HCT116 (cell line): ENCODE measurements at regions not wholly inside any gene's neighbourhood (a gene's known extent, or its start where the extent isn't known, plus 50 kb on each side); places are given as distances from the start of the nearest gene placed in this dataset.

ENCODE experiments used
- ATAC-seq: fragments of 200-7000 bp; cut with Tn5 transposase; 2 replicates; pipeline ENCODE4 v1.9.1; 2020; ENCODE audit warnings: mild to moderate bottlenecking, moderate library complexity
- BruUV-seq: library from RNA; stranded (reverse); fragments of 400-500 nt; replicated peaks from 2 replicates; lab custom pipeline; 2021; lab: Mats Ljungman, UMichigan
- CTCF ChIA-PET: fragments of 300-600 bp; sonication (Branson Sonifier 250); formaldehyde crosslinking; loops from one replicate; lab custom pipeline; 2021; ENCODE audit warnings: antibody characterized with exemption; lab: Charles Lee
- POLR2A ChIA-PET: fragments of 300-600, 350-600 bp; sonication (Branson Sonifier 250); formaldehyde crosslinking; loops from one replicate; lab custom pipeline; 2021; ENCODE audit warnings: antibody characterized with exemption; lab: Charles Lee
- RAD21 ChIA-PET, 2 experiments: fragments of 300-600 bp; sonication (Branson Sonifier 250); formaldehyde crosslinking; loops; one replicate each; lab custom pipeline; 2023; ENCODE audit warnings: low total read pairs in 2 of 2; ENCODE audit not compliant: uncharacterized antibody in 2 of 2, unreplicated experiment in 2 of 2, low non-redundant PET in 1 of 2; lab: Charles Lee
- DNase-seq: peaks from one replicate; pipeline ENCODE4 v3.0.0-alpha.2; 2010; ENCODE audit warnings: low read depth, low spot score
- H2AFZ ChIP-seq: fragments of 200-600 bp; shearing (Covaris generic), sonication (generic); 2 replicates; pipeline ENCODE4 v1.6.1; 2017; ENCODE audit warnings: low read depth, mixed run types, mixed read lengths, antibody characterized with exemption, low read length; ENCODE audit not compliant: poor library complexity, severe bottlenecking
- H3K27ac ChIP-seq: 2 replicates; pipeline ENCODE4 v1.5.1; 2012; ENCODE audit warnings: low read depth, low read length
- H3K27me3 ChIP-seq: fragments of 200-600 bp; sonication (generic); 2 replicates; pipeline ENCODE4 v1.6.1; 2016; ENCODE audit warnings: mixed run types, low read length, mixed read lengths; ENCODE audit not compliant: insufficient read depth
- H3K36me3 ChIP-seq, 2 experiments: fragments of 200-500 bp in 1 of 2; fragments of 200-600 bp in 1 of 2; sonication (Bioruptor generic) in 1 of 2; sonication (generic) in 1 of 2; 2 replicates each; pipeline versions ENCODE4 v1.5.1 to v1.6.1; 2014 to 2016; ENCODE audit warnings: low read length in 2 of 2, inconsistent platforms in 1 of 2, mixed read lengths in 1 of 2, mixed run types in 1 of 2; ENCODE audit not compliant: insufficient read depth in 2 of 2, control insufficient read depth in 1 of 2
- H3K4me1 ChIP-seq, 2 experiments: fragments of 200-600 bp in 1 of 2; sonication (generic) in 1 of 2; 2 replicates each; pipeline versions ENCODE4 v1.5.1 to v1.6.1; 2012 to 2017; ENCODE audit warnings: low read length in 2 of 2, inconsistent platforms in 1 of 2, mild to moderate bottlenecking in 1 of 2, mixed read lengths in 1 of 2, mixed run types in 1 of 2, moderate library complexity in 1 of 2; ENCODE audit not compliant: insufficient read depth in 2 of 2, control insufficient read depth in 1 of 2
- H3K4me2 ChIP-seq: fragments of 200-600 bp; sonication (generic); 2 replicates; pipeline ENCODE4 v1.6.1; 2017; ENCODE audit warnings: mixed run types, low read length, mixed read lengths
- H3K4me3 ChIP-seq, 2 experiments: fragments of 200-600 bp in 1 of 2; sonication (generic) in 1 of 2; replicated peaks in 1 of 2; 2 replicates each; pipeline ENCODE4 v1.5.1; 2011 to 2016; ENCODE audit warnings: low read length in 2 of 2, control low read depth in 1 of 2, low read depth in 1 of 2, mild to moderate bottlenecking in 1 of 2, mixed read lengths in 1 of 2, mixed run types in 1 of 2
- H3K79me2 ChIP-seq: fragments of 200-600 bp; sonication (generic); 2 replicates; pipeline ENCODE4 v1.6.1; 2017; ENCODE audit warnings: mild to moderate bottlenecking, mixed run types, low read length, moderate library complexity, mixed read lengths; ENCODE audit not compliant: insufficient read depth
- H3K9ac ChIP-seq: fragments of 200-600 bp; sonication (generic); 2 replicates; pipeline ENCODE4 v1.6.1; 2016; ENCODE audit warnings: low read length, mixed read lengths
- H3K9me2 ChIP-seq: fragments of 200-600 bp; sonication (generic), shearing (Covaris generic); 2 replicates; pipeline ENCODE4 v1.6.1; 2017; ENCODE audit warnings: mixed run types, mild to moderate bottlenecking, moderate library complexity; ENCODE audit not compliant: insufficient read depth
- H3K9me3 ChIP-seq, 2 experiments: fragments of 200-500 bp in 1 of 2; fragments of 200-600 bp in 1 of 2; sonication (Bioruptor generic) in 1 of 2; sonication (generic) in 1 of 2; 2 replicates each; pipeline ENCODE4 v1.6.1; 2014 to 2017; ENCODE audit warnings: low read length in 2 of 2, mixed read lengths in 2 of 2, inconsistent platforms in 1 of 2, low read depth in 1 of 2, mild to moderate bottlenecking in 1 of 2, mixed run types in 1 of 2, moderate library complexity in 1 of 2; ENCODE audit not compliant: control insufficient read depth in 1 of 2, insufficient read depth in 1 of 2
- H4K20me1 ChIP-seq: fragments of 200-600 bp; sonication (generic), shearing (Covaris generic); 2 replicates; pipeline ENCODE4 v1.6.1; 2017; ENCODE audit warnings: mixed run types, mild to moderate bottlenecking, moderate library complexity; ENCODE audit not compliant: insufficient read depth
- CEBPB ChIP-seq: IDR thresholded peaks from 2 replicates; pipeline ENCODE4 v1.6.1; 2012; ENCODE audit warnings: low read depth
- ELF1 ChIP-seq: IDR thresholded peaks from 2 replicates; pipeline ENCODE4 v1.6.1; 2012; ENCODE audit warnings: low read depth, borderline replicate concordance
- FOSL1 ChIP-seq: IDR thresholded peaks from 2 replicates; pipeline ENCODE4 v1.6.1; 2012; ENCODE audit warnings: low read depth
- JUND ChIP-seq: IDR thresholded peaks from 2 replicates; pipeline ENCODE4 v1.6.1; 2012
- POLR2AphosphoS5 ChIP-seq: IDR thresholded peaks from 2 replicates; pipeline ENCODE4 v1.6.1; 2011; ENCODE audit warnings: mild to moderate bottlenecking, low read depth, low read length, moderate library complexity
- SIN3A ChIP-seq: IDR thresholded peaks from 2 replicates; pipeline ENCODE4 v1.6.1; 2012; ENCODE audit warnings: low read depth
- ZBTB33 ChIP-seq: IDR thresholded peaks from 2 replicates; pipeline ENCODE4 v1.6.1; 2011; ENCODE audit warnings: mild to moderate bottlenecking, low read length, moderate library complexity; ENCODE audit not compliant: insufficient replicate concordance; ENCODE audit errors: extremely low read depth
- ZFX ChIP-seq: fragments of 450-650 bp; IDR thresholded peaks from 2 replicates; pipeline ENCODE4 v1.6.1; 2017
- intact Hi-C: fragments of 100-400 bp; cut with micrococcal nuclease; formaldehyde crosslinking; loops from 2 replicates; pipeline ENCODE4 v1.10.0; 2022
- TF ChIP-seq, protein P1 (sequence below): IDR thresholded peaks from 2 replicates; pipeline ENCODE4 v1.6.1; 2012
- TF ChIP-seq, protein P2 (sequence below): IDR thresholded peaks from 2 replicates; pipeline ENCODE4 v1.6.1; 2012

DNA sequence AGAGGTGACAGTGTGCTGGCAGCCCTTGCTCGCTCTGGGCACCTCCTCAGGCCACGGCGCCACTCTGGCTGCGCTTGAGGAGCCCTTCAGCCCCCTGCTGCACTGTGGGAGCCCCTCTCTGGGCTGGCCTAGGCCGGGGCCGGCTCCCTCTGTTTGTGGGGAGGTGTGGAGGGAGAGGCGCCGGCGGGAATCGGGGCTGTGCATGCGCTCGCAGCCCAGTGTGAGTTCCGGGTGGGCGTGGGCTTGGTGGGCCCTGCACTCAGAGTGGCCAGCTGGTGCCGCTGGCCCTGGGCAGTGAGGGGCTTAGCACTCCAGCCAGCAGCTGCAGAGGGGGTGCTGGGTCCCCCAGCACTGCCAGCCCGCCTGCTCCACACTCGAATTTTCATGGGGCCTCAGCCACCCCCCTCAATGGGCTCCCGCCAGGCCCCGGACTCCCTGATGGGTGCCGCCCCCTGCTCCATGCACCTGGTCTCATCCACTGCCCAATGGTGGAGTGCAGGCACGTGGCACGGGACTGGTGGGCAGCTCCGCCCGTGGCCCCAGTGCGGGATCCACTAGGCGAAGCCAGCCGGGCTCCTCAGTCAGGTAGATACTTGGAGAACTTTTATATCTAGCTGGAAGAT is 96.7 kb upstream of the BET1 start:
- Histone ChIP-seq H3K4me1 (no peaks in the 10 kb centered on the region), H4K20me1 (no peaks in the 10 kb centered on the region), H3K27ac (no peak overlapping the region), H3K27me3 (no peaks in the 10 kb centered on the region), H3K9me2 (no peaks in the 10 kb centered on the region; the same call in 1 of the 2 replicates), H2AFZ (no peak overlapping the region), H3K9ac (no peak overlapping the region), H3K36me3 (no peaks in the 10 kb centered on the region), H3K4me3 (no peak overlapping the region), H3K4me2 (no peak overlapping the region), H3K79me2 (no peaks in the 10 kb centered on the region), H3K9me3 (no peaks in the 10 kb centered on the region)
- no peak for DNase-seq
- ChIA-PET CTCF (no interaction called here), POLR2A (no interaction called here), RAD21 (no interaction called here)
- no TSS peak for BruUV-seq
- no peak for ATAC-seq
- intact Hi-C loops, result no loop called here
- TF ChIP-seq ZBTB33, result no peak
- no peak for TF ChIP-seq FOSL1
- TF ChIP-seq JUND, result no peak
- no peak for TF ChIP-seq ELF1
- TF ChIP-seq, protein P1, sequence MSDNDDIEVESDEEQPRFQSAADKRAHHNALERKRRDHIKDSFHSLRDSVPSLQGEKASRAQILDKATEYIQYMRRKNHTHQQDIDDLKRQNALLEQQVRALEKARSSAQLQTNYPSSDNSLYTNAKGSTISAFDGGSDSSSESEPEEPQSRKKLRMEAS, result no peak
- no peak for TF ChIP-seq CEBPB
- no peak for TF ChIP-seq ZFX
- no peak for TF ChIP-seq POLR2AphosphoS5
- no peak for TF ChIP-seq SIN3A
- TF ChIP-seq, protein P2, sequence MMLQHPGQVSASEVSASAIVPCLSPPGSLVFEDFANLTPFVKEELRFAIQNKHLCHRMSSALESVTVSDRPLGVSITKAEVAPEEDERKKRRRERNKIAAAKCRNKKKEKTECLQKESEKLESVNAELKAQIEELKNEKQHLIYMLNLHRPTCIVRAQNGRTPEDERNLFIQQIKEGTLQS, result no peak
